GM12878 (cell line): ENCODE measurements at regions not wholly inside any gene's neighbourhood (a gene's known extent, or its start where the extent isn't known, plus 50 kb on each side); places are given as distances from the start of the nearest gene placed in this dataset.

Source experiments
- CTCF ChIP-seq, 3 experiments: IDR thresholded peaks in 2 of 3; conservative IDR thresholded peaks in 1 of 3; 2 replicates each; pipeline ENCODE4 v1.5.1; 2011; ENCODE audit warnings: low read depth in 3 of 3, low read length in 3 of 3, mild to moderate bottlenecking in 3 of 3, control low read depth in 2 of 3, moderate library complexity in 2 of 3, inconsistent platforms in 1 of 3, mixed read lengths in 1 of 3; ENCODE audit not compliant: control insufficient read depth in 2 of 3, insufficient read depth in 1 of 3; ENCODE audit errors: extremely low read depth in 1 of 3
- EZH2 ChIP-seq: IDR thresholded peaks from 2 replicates; pipeline ENCODE4 v1.6.1; 2012; ENCODE audit warnings: low read depth, mild to moderate bottlenecking, control low read depth, inconsistent platforms, low read length, borderline replicate concordance; ENCODE audit not compliant: control insufficient read depth
- FOS ChIP-seq: IDR thresholded peaks from 3 replicates; pipeline ENCODE4 v1.6.1; 2011; ENCODE audit warnings: borderline replicate concordance; ENCODE audit not compliant: insufficient read length; ENCODE audit errors: extremely low read depth
- HDAC6 ChIP-seq: fragments of 200-600 bp; sonication (generic); IDR thresholded peaks from one replicate; pipeline ENCODE4 v1.8.0; 2017; ENCODE audit warnings: antibody characterized with exemption; ENCODE audit not compliant: unreplicated experiment
- MAX ChIP-seq: IDR thresholded peaks from 2 replicates; pipeline ENCODE4 v1.6.1; 2012; ENCODE audit warnings: low read depth, low read length, improper control_type of control experiment
- NFYB ChIP-seq: IDR thresholded peaks from 2 replicates; pipeline ENCODE4 v1.6.1; 2011; ENCODE audit warnings: low read depth, mild to moderate bottlenecking, low read length, improper control_type of control experiment, moderate library complexity; ENCODE audit not compliant: insufficient read depth

GRCh38 chr1:208631506-208631905 lies 387.3 kb upstream of the PLXNA2 start:
- TF ChIP-seq EZH2 (no peak), MAX (no peak), NFYB (no peak), FOS (no peak), CTCF (IDR thresholded peaks at IDR 0.05 in 2 of 3, conservative IDR thresholded peaks at IDR 0.05 in 1 of 3; ENCODE audit: control insufficient read depth in 2 of 3, extremely low read depth in 1 of 3, insufficient read depth in 1 of 3, low read depth in 3 of 3, low read length in 3 of 3) (no peak), HDAC6 (no peak)
